ENCODE measurements at regions not wholly inside any gene's neighbourhood (a gene's known extent, or its start where the extent isn't known, plus 50 kb on each side); places are given as distances from the start of the nearest gene placed in this dataset.

- Mint-ChIP-seq H3K36me3 (no peaks in the 10 kb centered on the region), H3K27me3 (no peaks in the 10 kb centered on the region), H3K4me3 (no peak overlapping the region), H3K4me1 (no peaks in the 10 kb centered on the region), H3K27ac (no peak overlapping the region), H3K9me3 (peaks cover 0 to 12% (median 0%) of the 10 kb centered on the region in 7 donors)
- Histone ChIP-seq H3K36me3 (ENCODE audit: control insufficient read depth, insufficient read depth, low read length) (no peaks in the 10 kb centered on the region), H3K27me3 (ENCODE audit: control insufficient read depth, insufficient read depth, low read length) (peaks cover 2% of the 10 kb centered on the region), H3K9me3 (ENCODE audit: control insufficient read depth in 2 of 2, low read length in 2 of 2) (no peaks in the 10 kb centered on the region), H3K27ac (ENCODE audit: insufficient read depth, low read length, poor library complexity, severe bottlenecking) (no peak overlapping the region), H3K4me1 (ENCODE audit: control insufficient read depth, insufficient read depth, low read length, poor library complexity, severe bottlenecking) (no peaks in the 10 kb centered on the region), H3K4me3 (ENCODE audit: low read depth, low read length) (no peak overlapping the region)
- no peak for ATAC-seq (ENCODE audit: low read depth in 2 of 2)
- DNase-seq = no peak
These were observed 121.6 kb upstream of the TBX20 start for GRCh38 chr7:35375516-35375915.

GRCh38 chr7:35374858-35375257 lies 121.0 kb upstream of the TBX20 start:
- Mint-ChIP-seq H3K4me3 (no peak overlapping the region), H3K27ac (no peak overlapping the region), H3K36me3 (no peaks in the 10 kb centered on the region), H3K9me3 (peaks cover 0 to 12% (median 0%) of the 10 kb centered on the region in 7 donors), H3K4me1 (no peaks in the 10 kb centered on the region), H3K27me3 (no peaks in the 10 kb centered on the region)
- no peaks in the 10 kb centered on the region for H3K9me3 ChIP-seq (ENCODE audit: control insufficient read depth in 2 of 2, low read length in 2 of 2)
- H3K4me1 ChIP-seq (ENCODE audit: control insufficient read depth, insufficient read depth, low read length, poor library complexity, severe bottlenecking) = no peaks in the 10 kb centered on the region
- DNase-seq = no peak
- no peak overlapping the region for H3K4me3 ChIP-seq (ENCODE audit: low read depth, low read length)
- ATAC-seq (ENCODE audit: low read depth in 2 of 2) = no peak
- no peak overlapping the region for H3K27ac ChIP-seq (ENCODE audit: insufficient read depth, low read length, poor library complexity, severe bottlenecking)
- H3K36me3 ChIP-seq (ENCODE audit: control insufficient read depth, insufficient read depth, low read length) = no peaks in the 10 kb centered on the region
- peaks cover 2% of the 10 kb centered on the region for H3K27me3 ChIP-seq (ENCODE audit: control insufficient read depth, insufficient read depth, low read length)

GRCh38 chr7:35371221-35371620 lies 117.3 kb upstream of the TBX20 start:
- no peak for ATAC-seq (ENCODE audit: low read depth in 2 of 2)
- no peak overlapping the region for H3K4me3 Mint-ChIP-seq
- no peaks in the 10 kb centered on the region for H3K36me3 Mint-ChIP-seq
- no peaks in the 10 kb centered on the region for H3K4me1 Mint-ChIP-seq
- H3K27ac Mint-ChIP-seq = no peak overlapping the region
- H3K27me3 Mint-ChIP-seq = no peaks in the 10 kb centered on the region
- no peaks in the 10 kb centered on the region for H3K4me1 ChIP-seq (ENCODE audit: control insufficient read depth, insufficient read depth, low read length, poor library complexity, severe bottlenecking)
- H3K9me3 ChIP-seq (ENCODE audit: control insufficient read depth in 2 of 2, low read length in 2 of 2) = no peaks in the 10 kb centered on the region
- no peaks in the 10 kb centered on the region for H3K36me3 ChIP-seq (ENCODE audit: control insufficient read depth, insufficient read depth, low read length)
- DNase-seq = no peak
- H3K4me3 ChIP-seq (ENCODE audit: low read depth, low read length) = no peak overlapping the region
- H3K27ac ChIP-seq (ENCODE audit: insufficient read depth, low read length, poor library complexity, severe bottlenecking) = no peak overlapping the region
- H3K9me3 Mint-ChIP-seq = peaks cover 0 to 12% (median 0%) of the 10 kb centered on the region in 7 donors
- H3K27me3 ChIP-seq (ENCODE audit: control insufficient read depth, insufficient read depth, low read length) = no peaks in the 10 kb centered on the region

- DNase-seq = no peak
- H3K27ac Mint-ChIP-seq = peak overlapping the region in 1 of 3 donors; percentile 12
- no peaks in the 10 kb centered on the region for H3K27me3 ChIP-seq (ENCODE audit: control insufficient read depth, insufficient read depth, low read length)
- no peaks in the 10 kb centered on the region for H3K9me3 ChIP-seq (ENCODE audit: control insufficient read depth in 2 of 2, low read length in 2 of 2)
- no peaks in the 10 kb centered on the region for H3K36me3 Mint-ChIP-seq
- H3K9me3 Mint-ChIP-seq = peaks cover 0 to 12% (median 0%) of the 10 kb centered on the region in 7 donors
- no peak for ATAC-seq (ENCODE audit: low read depth in 2 of 2)
- H3K27ac ChIP-seq (ENCODE audit: insufficient read depth, low read length, poor library complexity, severe bottlenecking) = no peak overlapping the region
- H3K27me3 Mint-ChIP-seq = no peaks in the 10 kb centered on the region
- H3K4me3 Mint-ChIP-seq = no peak overlapping the region
- H3K4me1 Mint-ChIP-seq = no peaks in the 10 kb centered on the region
- H3K4me3 ChIP-seq (ENCODE audit: low read depth, low read length) = no peak overlapping the region
- no peaks in the 10 kb centered on the region for H3K36me3 ChIP-seq (ENCODE audit: control insufficient read depth, insufficient read depth, low read length)
- no peaks in the 10 kb centered on the region for H3K4me1 ChIP-seq (ENCODE audit: control insufficient read depth, insufficient read depth, low read length, poor library complexity, severe bottlenecking)
These were observed 116.8 kb upstream of the TBX20 start for GRCh38 chr7:35370687-35371086.

- no peak overlapping the region for H3K4me3 ChIP-seq (ENCODE audit: low read depth, low read length)
- no peaks in the 10 kb centered on the region for H3K36me3 Mint-ChIP-seq
- H3K27ac Mint-ChIP-seq = no peak overlapping the region
- H3K9me3 ChIP-seq (ENCODE audit: control insufficient read depth in 2 of 2, low read length in 2 of 2) = no peaks in the 10 kb centered on the region
- no peaks in the 10 kb centered on the region for H3K4me1 ChIP-seq (ENCODE audit: control insufficient read depth, insufficient read depth, low read length, poor library complexity, severe bottlenecking)
- ATAC-seq (ENCODE audit: low read depth in 2 of 2) (no peak), DNase-seq (no peak)
- no peaks in the 10 kb centered on the region for H3K4me1 Mint-ChIP-seq
- H3K9me3 Mint-ChIP-seq = peaks cover 0 to 2% (median 0%) of the 10 kb centered on the region in 7 donors
- no peak overlapping the region for H3K27ac ChIP-seq (ENCODE audit: insufficient read depth, low read length, poor library complexity, severe bottlenecking)
- H3K4me3 Mint-ChIP-seq = no peak overlapping the region
- no peaks in the 10 kb centered on the region for H3K27me3 Mint-ChIP-seq
- no peaks in the 10 kb centered on the region for H3K27me3 ChIP-seq (ENCODE audit: control insufficient read depth, insufficient read depth, low read length)
- no peaks in the 10 kb centered on the region for H3K36me3 ChIP-seq (ENCODE audit: control insufficient read depth, insufficient read depth, low read length)
These were observed 112.6 kb upstream of the TBX20 start for GRCh38 chr7:35366167-35367155.

- Mint-ChIP-seq H3K36me3 (no peaks in the 10 kb centered on the region), H3K27ac (no peak overlapping the region), H3K4me3 (no peak overlapping the region), H3K9me3 (peaks cover 0 to 2% (median 0%) of the 10 kb centered on the region in 7 donors), H3K27me3 (no peaks in the 10 kb centered on the region), H3K4me1 (no peaks in the 10 kb centered on the region)
- no peak for DNase-seq
- Histone ChIP-seq H3K27me3 (ENCODE audit: control insufficient read depth, insufficient read depth, low read length) (no peaks in the 10 kb centered on the region), H3K36me3 (ENCODE audit: control insufficient read depth, insufficient read depth, low read length) (no peaks in the 10 kb centered on the region), H3K9me3 (ENCODE audit: control insufficient read depth in 2 of 2, low read length in 2 of 2) (no peaks in the 10 kb centered on the region), H3K4me1 (ENCODE audit: control insufficient read depth, insufficient read depth, low read length, poor library complexity, severe bottlenecking) (no peaks in the 10 kb centered on the region), H3K27ac (ENCODE audit: insufficient read depth, low read length, poor library complexity, severe bottlenecking) (no peak overlapping the region), H3K4me3 (ENCODE audit: low read depth, low read length) (no peak overlapping the region)
- no peak for ATAC-seq (ENCODE audit: low read depth in 2 of 2)
These were observed 111.6 kb upstream of the TBX20 start for GRCh38 chr7:35365523-35365922.

- Histone ChIP-seq H3K4me1 (ENCODE audit: control insufficient read depth, insufficient read depth, low read length, poor library complexity, severe bottlenecking) (no peaks in the 10 kb centered on the region), H3K27ac (ENCODE audit: insufficient read depth, low read length, poor library complexity, severe bottlenecking) (no peak overlapping the region), H3K27me3 (ENCODE audit: control insufficient read depth, insufficient read depth, low read length) (no peaks in the 10 kb centered on the region), H3K36me3 (ENCODE audit: control insufficient read depth, insufficient read depth, low read length) (no peaks in the 10 kb centered on the region), H3K9me3 (ENCODE audit: control insufficient read depth in 2 of 2, low read length in 2 of 2) (no peaks in the 10 kb centered on the region), H3K4me3 (ENCODE audit: low read depth, low read length) (no peak overlapping the region)
- ATAC-seq (ENCODE audit: low read depth in 2 of 2) (no peak), DNase-seq (no peak)
- no peak overlapping the region for H3K4me3 Mint-ChIP-seq
- no peak overlapping the region for H3K27ac Mint-ChIP-seq
- peaks cover 0 to 2% (median 0%) of the 10 kb centered on the region in 7 donors for H3K9me3 Mint-ChIP-seq
- no peaks in the 10 kb centered on the region for H3K4me1 Mint-ChIP-seq
- H3K27me3 Mint-ChIP-seq = no peaks in the 10 kb centered on the region
- no peaks in the 10 kb centered on the region for H3K36me3 Mint-ChIP-seq
These were observed 108.4 kb upstream of the TBX20 start for GRCh38 chr7:35362341-35362740.

- no peaks in the 10 kb centered on the region for H3K4me1 ChIP-seq (ENCODE audit: control insufficient read depth, insufficient read depth, low read length, poor library complexity, severe bottlenecking)
- no peak overlapping the region for H3K4me3 ChIP-seq (ENCODE audit: low read depth, low read length)
- no peak for DNase-seq
- H3K4me1 Mint-ChIP-seq = no peaks in the 10 kb centered on the region
- H3K27ac Mint-ChIP-seq = no peak overlapping the region
- no peaks in the 10 kb centered on the region for H3K27me3 Mint-ChIP-seq
- no peak overlapping the region for H3K27ac ChIP-seq (ENCODE audit: insufficient read depth, low read length, poor library complexity, severe bottlenecking)
- ATAC-seq (ENCODE audit: low read depth in 2 of 2) = no peak
- no peaks in the 10 kb centered on the region for H3K36me3 Mint-ChIP-seq
- H3K9me3 Mint-ChIP-seq = peaks cover 0 to 2% (median 0%) of the 10 kb centered on the region in 7 donors
- H3K36me3 ChIP-seq (ENCODE audit: control insufficient read depth, insufficient read depth, low read length) = no peaks in the 10 kb centered on the region
- H3K27me3 ChIP-seq (ENCODE audit: control insufficient read depth, insufficient read depth, low read length) = no peaks in the 10 kb centered on the region
- no peak overlapping the region for H3K4me3 Mint-ChIP-seq
- H3K9me3 ChIP-seq (ENCODE audit: control insufficient read depth in 2 of 2, low read length in 2 of 2) = no peaks in the 10 kb centered on the region
These were observed 105.5 kb upstream of the TBX20 start for GRCh38 chr7:35359423-35359822.
